ENCODE measurements at regions not wholly inside any gene's neighbourhood (a gene's known extent, or its start where the extent isn't known, plus 50 kb on each side); places are given as distances from the start of the nearest gene placed in this dataset.

- Mint-ChIP-seq H3K4me1 (ENCODE audit: low read depth) (peaks cover 6% of the 10 kb centered on the region), H3K36me3 (ENCODE audit: insufficient read depth) (no peaks in the 10 kb centered on the region), H3K27me3 (no peaks in the 10 kb centered on the region), H3K27ac (no peak overlapping the region), H3K9me3 (ENCODE audit: low read depth) (peaks cover 3% of the 10 kb centered on the region), H3K4me3 (ENCODE audit: low read depth) (no peak overlapping the region)
- TF ChIP-seq, protein P1, sequence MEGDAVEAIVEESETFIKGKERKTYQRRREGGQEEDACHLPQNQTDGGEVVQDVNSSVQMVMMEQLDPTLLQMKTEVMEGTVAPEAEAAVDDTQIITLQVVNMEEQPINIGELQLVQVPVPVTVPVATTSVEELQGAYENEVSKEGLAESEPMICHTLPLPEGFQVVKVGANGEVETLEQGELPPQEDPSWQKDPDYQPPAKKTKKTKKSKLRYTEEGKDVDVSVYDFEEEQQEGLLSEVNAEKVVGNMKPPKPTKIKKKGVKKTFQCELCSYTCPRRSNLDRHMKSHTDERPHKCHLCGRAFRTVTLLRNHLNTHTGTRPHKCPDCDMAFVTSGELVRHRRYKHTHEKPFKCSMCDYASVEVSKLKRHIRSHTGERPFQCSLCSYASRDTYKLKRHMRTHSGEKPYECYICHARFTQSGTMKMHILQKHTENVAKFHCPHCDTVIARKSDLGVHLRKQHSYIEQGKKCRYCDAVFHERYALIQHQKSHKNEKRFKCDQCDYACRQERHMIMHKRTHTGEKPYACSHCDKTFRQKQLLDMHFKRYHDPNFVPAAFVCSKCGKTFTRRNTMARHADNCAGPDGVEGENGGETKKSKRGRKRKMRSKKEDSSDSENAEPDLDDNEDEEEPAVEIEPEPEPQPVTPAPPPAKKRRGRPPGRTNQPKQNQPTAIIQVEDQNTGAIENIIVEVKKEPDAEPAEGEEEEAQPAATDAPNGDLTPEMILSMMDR (IDR thresholded peaks at IDR 0.05; ENCODE audit: unreplicated experiment): no peak
- no peak for DNase-seq (ENCODE audit: low spot score, unreplicated experiment)
These were observed 183.5 kb upstream of the CST7 start for GRCh38 chr20:24765316-24766142.

- Mint-ChIP-seq H3K27me3 (peaks cover 2% of the 10 kb centered on the region), H3K4me3 (ENCODE audit: low read depth) (no peak overlapping the region), H3K9me3 (ENCODE audit: low read depth) (no peaks in the 10 kb centered on the region), H3K27ac (no peak overlapping the region), H3K4me1 (ENCODE audit: low read depth) (peaks cover 6% of the 10 kb centered on the region), H3K36me3 (ENCODE audit: insufficient read depth) (no peaks in the 10 kb centered on the region)
- TF ChIP-seq, protein P1 (IDR thresholded peaks at IDR 0.05; ENCODE audit: unreplicated experiment): no peak
- no peak for DNase-seq (ENCODE audit: low spot score, unreplicated experiment)
These were observed 182.9 kb upstream of the CST7 start for GRCh38 chr20:24766143-24766527.

- TF ChIP-seq, protein P1 (IDR thresholded peaks at IDR 0.05; ENCODE audit: unreplicated experiment): no peak
- no peaks in the 10 kb centered on the region for H3K36me3 Mint-ChIP-seq (ENCODE audit: insufficient read depth)
These were observed 182.0 kb upstream of the CST7 start for GRCh38 chr20:24766826-24767622.

GRCh38 chr20:24767623-24768100 lies 181.4 kb upstream of the CST7 start:
- TF ChIP-seq, protein P1 (IDR thresholded peaks at IDR 0.05; ENCODE audit: unreplicated experiment): no peak
- Mint-ChIP-seq H3K27me3 (peaks cover 16% of the 10 kb centered on the region), H3K27ac (no peak overlapping the region), H3K9me3 (ENCODE audit: low read depth) (no peaks in the 10 kb centered on the region), H3K4me3 (ENCODE audit: low read depth) (no peak overlapping the region), H3K36me3 (ENCODE audit: insufficient read depth) (no peaks in the 10 kb centered on the region), H3K4me1 (ENCODE audit: low read depth) (peaks cover 6% of the 10 kb centered on the region)
- DNase-seq (ENCODE audit: low spot score, unreplicated experiment): no peak

More at GRCh38 chr20:24766826-24767622, 182.0 kb upstream of the CST7 start:
- no peak for DNase-seq (ENCODE audit: low spot score, unreplicated experiment)
- no peak overlapping the region for H3K27ac Mint-ChIP-seq
- peaks cover 6% of the 10 kb centered on the region for H3K4me1 Mint-ChIP-seq (ENCODE audit: low read depth)
- H3K4me3 Mint-ChIP-seq (ENCODE audit: low read depth): no peak overlapping the region
- H3K9me3 Mint-ChIP-seq (ENCODE audit: low read depth): no peaks in the 10 kb centered on the region
- H3K27me3 Mint-ChIP-seq: peaks cover 11% of the 10 kb centered on the region

DNA sequence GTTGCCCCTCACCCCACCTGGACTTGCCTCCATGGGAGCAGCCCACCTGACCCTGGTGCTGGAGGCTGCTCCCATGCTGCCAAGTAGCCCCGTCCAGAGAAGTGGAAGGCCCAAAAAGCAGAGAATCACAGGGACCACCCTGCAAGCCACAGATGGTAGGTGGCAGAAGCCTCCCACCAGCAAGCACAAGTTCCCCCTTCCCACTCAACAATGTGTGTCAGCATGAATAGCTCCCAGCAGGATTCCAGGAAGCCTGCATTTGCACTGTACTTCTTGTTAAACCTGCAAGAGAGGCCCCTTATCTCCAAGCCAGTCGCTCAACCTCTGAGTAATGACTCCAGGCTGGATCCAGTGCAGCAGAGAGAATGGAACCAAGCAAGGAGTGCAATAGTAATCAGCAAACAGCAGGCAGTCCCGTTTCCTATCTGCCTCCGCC lies 180.8 kb upstream of the CST7 start:
- H3K36me3 Mint-ChIP-seq (ENCODE audit: insufficient read depth): no peaks in the 10 kb centered on the region
- no peak overlapping the region for H3K27ac Mint-ChIP-seq
- peaks cover 6% of the 10 kb centered on the region for H3K4me1 Mint-ChIP-seq (ENCODE audit: low read depth)
- H3K27me3 Mint-ChIP-seq: peaks cover 17% of the 10 kb centered on the region
- no peak overlapping the region for H3K4me3 Mint-ChIP-seq (ENCODE audit: low read depth)
- no peak for DNase-seq (ENCODE audit: low spot score, unreplicated experiment)
- TF ChIP-seq, protein P1 (IDR thresholded peaks at IDR 0.05; ENCODE audit: unreplicated experiment): no peak
- no peaks in the 10 kb centered on the region for H3K9me3 Mint-ChIP-seq (ENCODE audit: low read depth)
